Osteocyte (in vitro differentiated cells): ENCODE measurements at regions not wholly inside any gene's neighbourhood (a gene's known extent, or its start where the extent isn't known, plus 50 kb on each side); places are given as distances from the start of the nearest gene placed in this dataset.
"Not testable (repeated sequence)": the region's sequence is repeated elsewhere in the genome, so short reads cannot be mapped to it uniquely, and the experiment has no call there.

Source experiments
- DNase-seq: peaks from one replicate; pipeline ENCODE4 v3.0.0; 2021; ENCODE audit warnings: mixed read lengths; ENCODE audit not compliant: unreplicated experiment; ENCODE audit errors: extremely low spot score
- H3K27ac Mint-ChIP-seq: one replicate; pipeline ENCODE4 v1.8.0; 2021; ENCODE audit warnings: mild to moderate bottlenecking, mixed read lengths; ENCODE audit not compliant: unreplicated experiment
- H3K27me3 Mint-ChIP-seq: one replicate; pipeline ENCODE4 v1.8.0; 2021; ENCODE audit warnings: mixed read lengths; ENCODE audit not compliant: unreplicated experiment
- H3K36me3 Mint-ChIP-seq: one replicate; pipeline ENCODE4 v1.8.0; 2021; ENCODE audit warnings: mixed read lengths; ENCODE audit not compliant: unreplicated experiment
- H3K4me1 Mint-ChIP-seq: one replicate; pipeline ENCODE4 v1.8.0; 2021; ENCODE audit warnings: mixed read lengths; ENCODE audit not compliant: unreplicated experiment
- H3K4me3 Mint-ChIP-seq: one replicate; pipeline ENCODE4 v1.8.0; 2021; ENCODE audit warnings: mild to moderate bottlenecking, moderate library complexity, mixed read lengths; ENCODE audit not compliant: unreplicated experiment
- H3K9me3 Mint-ChIP-seq: one replicate; pipeline ENCODE4 v1.8.0; 2021; ENCODE audit warnings: mixed read lengths; ENCODE audit not compliant: unreplicated experiment
- TF ChIP-seq, protein P1 (sequence below): fragments of 200-600 bp; sonication (generic); IDR thresholded peaks from 2 replicates; pipeline ENCODE4 v1.5.0; 2021; ENCODE audit warnings: antibody characterized with exemption, mild to moderate bottlenecking, moderate library complexity

DNA sequence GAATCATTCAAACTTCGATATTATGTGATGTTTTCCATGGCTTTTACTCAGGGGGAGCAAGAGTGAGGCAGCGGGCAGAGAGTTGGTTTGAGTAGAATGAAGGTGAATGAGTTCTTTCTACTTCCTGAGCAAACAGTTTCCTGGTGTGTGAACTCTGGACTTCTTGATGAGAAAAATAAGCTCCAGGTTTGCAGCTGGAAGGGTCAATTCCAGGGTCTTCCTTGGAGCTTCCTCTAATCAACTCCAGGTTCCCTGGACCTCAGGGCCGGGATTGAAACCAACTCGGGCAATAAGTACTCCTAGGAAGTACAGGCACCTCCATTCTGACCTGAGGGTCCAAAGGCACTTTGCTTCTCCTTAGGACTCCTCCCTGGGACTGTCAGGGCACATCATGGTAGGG lies 243.6 kb upstream of the ONECUT1 start:
- Mint-ChIP-seq H3K9me3 (no peaks in the 10 kb centered on the region), H3K4me3 (no peak overlapping the region), H3K27me3 (no peaks in the 10 kb centered on the region), H3K27ac (no peak overlapping the region), H3K4me1 (no peaks in the 10 kb centered on the region), H3K36me3 (no peaks in the 10 kb centered on the region)
- TF ChIP-seq, protein P1, sequence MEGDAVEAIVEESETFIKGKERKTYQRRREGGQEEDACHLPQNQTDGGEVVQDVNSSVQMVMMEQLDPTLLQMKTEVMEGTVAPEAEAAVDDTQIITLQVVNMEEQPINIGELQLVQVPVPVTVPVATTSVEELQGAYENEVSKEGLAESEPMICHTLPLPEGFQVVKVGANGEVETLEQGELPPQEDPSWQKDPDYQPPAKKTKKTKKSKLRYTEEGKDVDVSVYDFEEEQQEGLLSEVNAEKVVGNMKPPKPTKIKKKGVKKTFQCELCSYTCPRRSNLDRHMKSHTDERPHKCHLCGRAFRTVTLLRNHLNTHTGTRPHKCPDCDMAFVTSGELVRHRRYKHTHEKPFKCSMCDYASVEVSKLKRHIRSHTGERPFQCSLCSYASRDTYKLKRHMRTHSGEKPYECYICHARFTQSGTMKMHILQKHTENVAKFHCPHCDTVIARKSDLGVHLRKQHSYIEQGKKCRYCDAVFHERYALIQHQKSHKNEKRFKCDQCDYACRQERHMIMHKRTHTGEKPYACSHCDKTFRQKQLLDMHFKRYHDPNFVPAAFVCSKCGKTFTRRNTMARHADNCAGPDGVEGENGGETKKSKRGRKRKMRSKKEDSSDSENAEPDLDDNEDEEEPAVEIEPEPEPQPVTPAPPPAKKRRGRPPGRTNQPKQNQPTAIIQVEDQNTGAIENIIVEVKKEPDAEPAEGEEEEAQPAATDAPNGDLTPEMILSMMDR: no peak
- no peak for DNase-seq

DNA sequence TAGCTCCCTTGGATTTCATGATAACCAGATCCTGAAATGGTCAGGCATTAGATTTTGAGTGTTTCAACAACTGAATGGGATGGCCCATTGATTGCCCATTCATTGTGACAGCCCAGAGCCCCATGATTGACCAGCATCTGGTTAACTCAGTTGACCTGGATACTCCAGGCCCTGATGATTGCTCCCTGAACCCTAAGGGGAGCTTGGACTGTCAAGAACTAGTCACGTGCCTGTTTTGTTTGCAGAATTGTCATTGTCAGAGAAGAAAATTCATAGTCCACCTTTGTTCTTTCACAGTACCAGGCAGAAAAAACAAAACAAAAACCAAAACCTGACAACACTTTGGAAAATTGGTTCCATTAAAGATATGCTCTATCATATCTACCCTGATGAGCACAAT lies 241.3 kb upstream of the ONECUT1 start:
- Mint-ChIP-seq H3K4me1 (no peaks in the 10 kb centered on the region), H3K4me3 (no peak overlapping the region), H3K27me3 (no peaks in the 10 kb centered on the region), H3K36me3 (no peaks in the 10 kb centered on the region), H3K27ac (no peak overlapping the region), H3K9me3 (peaks cover under 1% of the 10 kb centered on the region)
- DNase-seq: no peak
- TF ChIP-seq, protein P1: no peak

DNA sequence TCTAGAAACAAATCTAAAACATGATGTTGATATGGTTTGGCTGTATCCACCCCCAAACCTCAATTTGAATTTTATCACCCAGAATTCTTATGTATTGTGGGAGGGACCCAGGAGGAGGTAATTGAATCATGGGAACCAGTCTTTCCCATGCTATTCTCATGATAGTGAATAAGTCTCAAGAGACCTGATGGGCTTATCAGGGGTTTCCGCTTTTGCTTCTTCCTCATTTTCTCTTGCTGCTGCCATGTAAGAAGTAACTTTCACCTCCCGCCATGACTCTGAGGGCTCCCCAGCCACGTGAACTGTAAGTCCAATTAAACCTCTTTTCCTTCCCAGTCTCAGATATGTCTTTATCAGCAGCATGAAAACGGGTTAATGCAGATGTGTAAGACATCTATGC lies 232.7 kb upstream of the ONECUT1 start:
- no peaks in the 10 kb centered on the region for H3K36me3 Mint-ChIP-seq
- TF ChIP-seq, protein P1: no peak
- H3K27me3 Mint-ChIP-seq: no peaks in the 10 kb centered on the region
- peaks cover 11% of the 10 kb centered on the region for H3K9me3 Mint-ChIP-seq
- H3K27ac Mint-ChIP-seq: no peak overlapping the region
- no peak for DNase-seq
- no peak overlapping the region for H3K4me3 Mint-ChIP-seq
- H3K4me1 Mint-ChIP-seq: no peaks in the 10 kb centered on the region

DNA sequence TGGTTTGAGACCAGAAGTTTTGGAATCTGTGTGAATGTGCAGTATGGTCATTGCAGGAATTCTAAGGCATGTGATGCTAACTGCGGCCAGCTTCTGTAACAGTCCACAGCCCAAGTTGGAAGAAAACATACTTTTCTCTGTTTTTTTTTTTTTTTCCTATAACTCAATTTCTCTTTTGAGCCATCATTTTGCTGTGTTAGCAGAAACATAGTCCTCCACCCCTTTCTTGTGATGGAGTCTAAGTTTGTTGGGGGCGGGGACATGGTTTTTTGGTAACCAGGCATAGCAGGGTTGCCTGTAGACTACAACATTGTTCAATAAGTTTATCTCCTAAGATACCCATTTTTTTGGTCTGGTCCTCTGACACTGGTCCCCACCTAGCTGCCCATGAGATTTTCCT lies 223.2 kb upstream of the ONECUT1 start:
- H3K4me1 Mint-ChIP-seq: no peaks in the 10 kb centered on the region
- H3K9me3 Mint-ChIP-seq: peaks cover 4% of the 10 kb centered on the region
- H3K27me3 Mint-ChIP-seq: no peaks in the 10 kb centered on the region
- DNase-seq: no peak
- H3K27ac Mint-ChIP-seq: no peak overlapping the region
- H3K36me3 Mint-ChIP-seq: no peaks in the 10 kb centered on the region
- H3K4me3 Mint-ChIP-seq: no peak overlapping the region
- TF ChIP-seq, protein P1: no peak

DNA sequence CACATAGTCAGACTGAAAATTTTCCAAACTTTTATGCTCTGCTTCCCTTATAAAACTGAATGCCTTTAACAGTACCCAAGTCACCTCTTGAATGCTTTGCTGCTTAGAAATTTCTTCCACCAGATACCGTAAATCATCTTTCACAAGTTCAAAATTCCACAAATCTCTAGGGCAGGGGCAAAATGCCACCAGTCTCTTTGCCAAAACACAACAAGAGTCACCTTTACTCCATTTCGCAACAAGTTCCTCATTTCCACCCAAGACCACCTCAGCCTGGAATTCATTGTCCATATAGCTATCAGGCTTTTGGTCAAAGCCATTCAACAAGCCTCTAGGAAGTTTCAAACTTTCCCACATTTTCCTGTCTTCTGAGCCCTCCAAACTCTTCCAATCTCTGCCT lies 221.6 kb upstream of the ONECUT1 start:
- not testable (repeated sequence) for H3K27ac Mint-ChIP-seq, H3K9me3 Mint-ChIP-seq, H3K36me3 Mint-ChIP-seq, H3K4me1 Mint-ChIP-seq, H3K27me3 Mint-ChIP-seq, H3K4me3 Mint-ChIP-seq, DNase-seq

DNA sequence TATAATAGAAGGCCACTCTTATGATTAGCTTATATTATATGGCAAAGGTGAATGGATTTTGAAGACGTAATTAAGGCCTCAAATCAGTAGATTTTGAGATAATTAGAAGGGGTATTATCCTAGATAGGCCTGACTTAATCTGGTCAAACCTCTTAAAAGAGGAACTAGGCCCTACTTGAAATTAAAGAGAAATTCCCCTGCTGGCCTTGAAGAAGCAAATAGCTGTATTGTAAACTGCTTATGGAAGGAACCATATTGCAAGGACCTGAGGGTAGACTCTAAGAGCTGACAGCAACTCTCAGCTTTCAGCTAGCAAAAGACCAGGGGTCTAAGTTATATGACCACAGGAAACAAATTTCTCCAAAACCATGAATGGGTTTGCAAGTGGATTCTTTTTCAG lies 219.0 kb upstream of the ONECUT1 start:
- H3K36me3 Mint-ChIP-seq: no peaks in the 10 kb centered on the region
- no peaks in the 10 kb centered on the region for H3K27me3 Mint-ChIP-seq
- no peaks in the 10 kb centered on the region for H3K4me1 Mint-ChIP-seq
- no peak overlapping the region for H3K27ac Mint-ChIP-seq
- no peak overlapping the region for H3K4me3 Mint-ChIP-seq
- no peak for DNase-seq
- no peaks in the 10 kb centered on the region for H3K9me3 Mint-ChIP-seq
- TF ChIP-seq, protein P1: no peak
